GM19238 (cell line): ENCODE measurements at regions not wholly inside any gene's neighbourhood (a gene's known extent, or its start where the extent isn't known, plus 50 kb on each side); places are given as distances from the start of the nearest gene placed in this dataset.

Source experiments
- DNase-seq: peaks from one replicate; pipeline ENCODE4 v3.0.0; 2011; ENCODE audit warnings: low spot score; ENCODE audit not compliant: insufficient read length

- DNase-seq: no peak
Measured at GRCh38 chr22:27331526-27332281, 469.9 kb downstream of the MN1 start.

- no peak for DNase-seq
Measured at GRCh38 chr22:27335102-27335660, 466.4 kb downstream of the MN1 start.

- DNase-seq: no peak
Measured at GRCh38 chr22:27336151-27337090, 465.1 kb downstream of the MN1 start.

GRCh38 chr22:27337676-27338075, 463.9 kb downstream of the MN1 start:
- DNase-seq: no peak

- no peak for DNase-seq
Measured at GRCh38 chr22:27340047-27340446, 461.5 kb downstream of the MN1 start.

- no peak for DNase-seq
Measured at GRCh38 chr22:27344546-27344945, 457.0 kb downstream of the MN1 start.

- no peak for DNase-seq
Measured at GRCh38 chr22:27345691-27346090, 455.9 kb downstream of the MN1 start.

DNA sequence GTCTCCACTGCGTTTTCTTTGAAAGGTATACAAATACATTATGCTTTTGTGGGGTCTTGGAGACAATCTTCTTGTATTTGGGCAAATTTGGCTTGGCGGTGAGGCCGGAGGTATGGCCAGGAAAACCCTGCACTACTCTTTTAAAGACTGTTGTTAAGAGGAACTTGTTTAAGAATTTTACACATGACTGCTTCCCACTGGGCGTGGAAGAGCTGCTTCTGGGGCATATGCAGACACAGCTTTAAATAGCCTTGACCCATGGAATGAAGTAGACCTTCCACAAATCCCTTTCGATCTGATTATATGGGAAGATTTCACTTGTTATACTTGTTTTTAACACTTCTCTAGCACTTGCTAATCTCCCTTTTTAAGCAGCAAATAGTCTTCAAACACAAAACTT, 453.6 kb downstream of the MN1 start:
- no peak for DNase-seq

- DNase-seq: no peak
Measured at GRCh38 chr22:27348634-27349033, 452.9 kb downstream of the MN1 start.

DNA sequence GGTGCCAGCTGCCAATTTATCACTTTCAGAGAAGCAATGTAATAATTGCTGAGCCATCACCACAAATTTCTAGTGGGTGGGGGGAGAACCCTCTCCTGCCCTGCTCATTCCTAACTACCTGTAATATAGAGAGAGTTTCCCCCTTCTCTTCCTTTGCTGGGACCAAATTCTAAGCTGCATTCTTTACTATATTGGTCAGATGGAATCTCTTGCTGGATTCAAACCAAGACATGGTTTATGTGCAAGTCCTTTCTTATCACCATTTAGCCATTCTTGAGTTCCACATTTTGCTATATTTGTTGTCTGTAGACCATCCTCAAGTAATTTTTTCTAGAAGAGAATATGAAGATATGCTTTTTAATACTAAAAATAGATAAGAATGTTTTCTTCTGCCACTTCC, 452.1 kb downstream of the MN1 start:
- no peak for DNase-seq

DNA sequence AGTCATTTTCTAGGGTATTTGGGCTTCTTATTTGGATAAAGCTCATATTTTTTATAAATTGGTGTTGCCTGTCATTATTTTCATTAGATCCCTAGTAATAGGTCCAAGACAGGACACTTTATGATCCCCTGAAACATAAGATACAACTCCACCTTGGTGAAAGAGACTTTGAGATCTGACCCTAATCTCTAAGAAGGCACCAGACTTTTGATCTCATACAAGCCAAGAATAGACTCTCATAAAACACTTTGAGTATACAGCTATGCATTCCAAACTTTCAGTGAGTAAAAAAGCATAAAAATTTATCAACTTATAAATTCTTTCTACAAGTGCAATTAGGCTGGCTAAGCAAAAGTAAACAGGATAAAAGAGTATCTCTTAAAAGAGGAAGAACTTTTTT, 451.2 kb downstream of the MN1 start:
- no peak for DNase-seq

- DNase-seq: no peak
Measured at GRCh38 chr22:27352426-27352825, 449.1 kb downstream of the MN1 start.

DNA sequence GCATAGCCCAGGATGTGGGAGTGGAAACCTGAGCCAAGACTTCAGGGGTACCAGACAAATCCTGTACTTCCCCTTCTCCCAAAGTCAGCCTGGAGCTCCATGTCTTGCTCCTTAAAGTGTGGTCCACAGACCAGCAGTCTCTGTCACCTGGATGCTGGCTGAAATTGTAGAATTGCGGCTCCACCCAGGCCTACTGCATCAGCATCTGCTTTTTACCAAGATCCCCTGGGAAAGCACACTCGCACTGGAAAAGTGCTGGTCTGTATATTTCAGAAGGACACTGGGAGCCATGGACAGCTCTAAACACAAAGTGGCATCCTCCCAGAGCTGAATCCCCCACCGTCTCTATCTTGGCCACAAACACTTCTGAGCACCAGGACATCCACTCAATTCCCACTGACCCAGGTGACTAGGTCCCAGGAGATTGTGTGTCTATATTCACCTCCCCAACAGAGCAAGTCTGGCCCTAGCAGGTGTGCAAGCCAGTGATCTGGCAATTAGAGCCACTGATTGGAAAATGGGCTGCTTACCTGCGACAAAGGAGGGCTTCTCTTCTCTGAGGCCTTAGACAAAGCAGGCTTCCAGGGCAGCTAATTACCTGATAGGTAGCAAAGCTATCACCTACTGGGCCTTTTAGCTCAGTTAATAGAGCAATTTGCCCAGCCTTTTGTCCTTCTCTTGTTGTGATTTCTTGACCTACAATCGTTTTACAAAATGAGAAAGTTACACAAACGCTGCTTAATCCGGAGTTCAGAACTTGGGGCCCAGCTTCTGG, 443.3 kb downstream of the MN1 start:
- no peak for DNase-seq

DNA sequence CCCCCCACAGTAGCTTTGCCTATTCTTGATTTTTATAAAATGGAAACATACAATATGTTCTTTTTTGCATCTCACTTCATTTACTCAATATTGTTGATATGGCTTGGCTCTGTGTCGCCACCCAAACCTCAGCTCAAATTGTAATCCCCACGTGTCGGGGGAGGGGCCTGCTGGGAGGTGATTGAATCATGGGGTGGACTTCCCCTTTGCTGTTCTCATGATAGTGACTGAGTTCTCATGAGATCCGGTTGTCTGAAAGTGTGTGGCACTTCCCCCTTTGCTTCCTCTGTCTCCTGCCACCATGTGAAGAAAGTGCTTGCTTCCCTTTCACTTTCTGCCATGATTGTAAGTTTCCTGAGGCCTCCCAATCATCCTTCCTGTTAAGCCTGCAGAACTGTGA, 431.3 kb downstream of the MN1 start:
- DNase-seq: no peak

DNA sequence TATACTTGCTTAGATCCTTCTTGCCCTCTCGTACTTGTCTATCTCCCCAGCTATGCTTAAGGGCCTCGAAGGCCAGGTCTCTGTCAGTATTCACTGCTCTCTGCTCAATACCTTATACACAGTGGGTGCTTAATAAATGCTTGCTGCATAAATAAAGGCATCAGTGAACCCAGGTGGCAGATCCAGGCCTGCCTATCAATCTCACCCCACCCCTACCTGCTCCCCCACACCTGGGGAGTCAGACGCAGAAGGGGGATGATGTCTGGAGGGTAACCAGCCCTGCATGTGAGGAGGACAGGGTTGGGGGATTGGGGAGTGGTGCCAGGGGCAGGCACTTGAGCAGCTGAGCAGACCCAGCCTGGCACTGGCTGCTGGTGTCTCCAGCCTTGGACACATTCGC, 430.6 kb downstream of the MN1 start:
- DNase-seq: no peak

DNA sequence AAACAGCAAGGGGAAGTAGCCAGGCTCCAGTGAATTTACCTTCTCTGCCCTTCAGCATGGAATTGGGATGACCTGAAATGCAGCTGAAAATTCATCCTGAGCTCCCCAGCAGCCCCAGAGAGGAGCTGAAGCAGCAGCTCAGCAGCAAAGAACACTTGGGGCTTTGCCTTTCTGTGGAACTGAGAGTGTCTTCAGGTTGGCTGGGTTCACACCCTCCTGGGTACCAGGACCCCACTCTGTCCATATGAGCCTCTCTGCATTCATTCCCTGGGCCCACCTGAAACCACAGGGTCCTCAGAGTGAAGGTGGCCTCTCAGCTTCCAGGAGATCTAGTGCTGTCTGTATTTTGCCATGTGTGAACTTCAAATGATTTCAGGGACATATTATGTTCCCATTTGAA, 429.2 kb downstream of the MN1 start:
- DNase-seq: no peak

GRCh38 chr22:27372969-27373670, 428.4 kb downstream of the MN1 start:
- DNase-seq: no peak

GRCh38 chr22:27377501-27378295, 423.9 kb downstream of the MN1 start:
- DNase-seq: no peak

GRCh38 chr22:27378311-27378800, 423.2 kb downstream of the MN1 start:
- no peak for DNase-seq

GRCh38 chr22:27378995-27379394, 422.6 kb downstream of the MN1 start:
- DNase-seq: no peak
